Neuronal stem cell (in vitro differentiated cells): ENCODE measurements at regions not wholly inside any gene's neighbourhood (a gene's known extent, or its start where the extent isn't known, plus 50 kb on each side); places are given as distances from the start of the nearest gene placed in this dataset.

Source experiments
- DNase-seq: peaks from one replicate; pipeline ENCODE4 v3.0.0-alpha.2; 2013; ENCODE audit warnings: low spot score
- H2AFZ ChIP-seq: one replicate; pipeline ENCODE4 v1.6.1; 2013; ENCODE audit warnings: mild to moderate bottlenecking, low read length, inconsistent platforms
- H2AK5ac ChIP-seq: 2 replicates; pipeline ENCODE4 v1.6.1; 2013; ENCODE audit warnings: low read depth, mild to moderate bottlenecking, inconsistent platforms, low read length, moderate library complexity, mixed read lengths
- H2BK120ac ChIP-seq: 2 replicates; pipeline ENCODE4 v1.6.1; 2013; ENCODE audit warnings: low read depth, mild to moderate bottlenecking, inconsistent platforms, low read length, moderate library complexity, mixed read lengths
- H2BK12ac ChIP-seq: one replicate; pipeline ENCODE4 v1.6.1; 2013; ENCODE audit warnings: low read length, inconsistent platforms
- H2BK15ac ChIP-seq: 2 replicates; pipeline ENCODE4 v1.6.1; 2013; ENCODE audit warnings: mild to moderate bottlenecking, low read length, inconsistent platforms, mixed read lengths
- H2BK5ac ChIP-seq: one replicate; pipeline ENCODE4 v1.6.1; 2013; ENCODE audit warnings: inconsistent platforms, mild to moderate bottlenecking, low read length, moderate library complexity
- H3K14ac ChIP-seq: one replicate; pipeline ENCODE4 v1.6.1; 2013; ENCODE audit warnings: low read length, inconsistent platforms
- H3K18ac ChIP-seq: 2 replicates; pipeline ENCODE4 v1.6.1; 2013; ENCODE audit warnings: low read length, inconsistent platforms
- H3K23ac ChIP-seq: 2 replicates; pipeline ENCODE4 v1.6.1; 2013; ENCODE audit warnings: low read depth, mild to moderate bottlenecking, mixed read lengths, low read length, inconsistent platforms; ENCODE audit not compliant: poor library complexity
- H3K27ac ChIP-seq: replicated peaks from 3 replicates; pipeline ENCODE4 v1.5.1; 2013; ENCODE audit warnings: low read length, inconsistent platforms
- H3K27me3 ChIP-seq, 3 experiments: 2 replicates each; pipeline ENCODE4 v1.6.1; 2013; ENCODE audit warnings: low read length in 3 of 3, mild to moderate bottlenecking in 2 of 3, inconsistent platforms in 1 of 3, low read depth in 1 of 3, mixed read lengths in 1 of 3, moderate library complexity in 1 of 3; ENCODE audit not compliant: control insufficient read depth in 3 of 3, insufficient read depth in 3 of 3
- H3K36me3 ChIP-seq, 2 donors: replicated peaks in 1 of 2; 2 replicates each; pipeline ENCODE4 v1.6.1; 2013; ENCODE audit warnings: low read length in 2 of 2; ENCODE audit not compliant: control insufficient read depth in 2 of 2, insufficient read depth in 2 of 2
- H3K4ac ChIP-seq: 2 replicates; pipeline ENCODE4 v1.6.1; 2013; ENCODE audit warnings: inconsistent platforms, mild to moderate bottlenecking, low read length, moderate library complexity
- H3K4me1 ChIP-seq, 2 donors: 1 replicate in 1 of 2; 2 replicates in 1 of 2; pipeline ENCODE4 v1.6.1; 2013; ENCODE audit warnings: low read length in 2 of 2, low read depth in 1 of 2; ENCODE audit not compliant: control insufficient read depth in 2 of 2, insufficient read depth in 1 of 2
- H3K4me2 ChIP-seq: one replicate; pipeline ENCODE4 v1.6.1; 2013; ENCODE audit warnings: mild to moderate bottlenecking, low read length, inconsistent platforms; ENCODE audit not compliant: insufficient read depth, poor library complexity, severe bottlenecking
- H3K4me3 ChIP-seq, 2 donors: 2 replicates each; pipeline ENCODE4 v1.5.1; 2013; ENCODE audit warnings: low read length in 2 of 2, mild to moderate bottlenecking in 2 of 2, inconsistent platforms in 1 of 2, moderate library complexity in 1 of 2
- H3K79me1 ChIP-seq: one replicate; pipeline ENCODE4 v1.6.1; 2013; ENCODE audit warnings: low read depth, mild to moderate bottlenecking, inconsistent platforms, low read length, moderate library complexity
- H3K9ac ChIP-seq: one replicate; pipeline ENCODE4 v1.6.1; 2013; ENCODE audit warnings: mild to moderate bottlenecking, low read depth, low read length, inconsistent platforms; ENCODE audit not compliant: poor library complexity
- H3K9me3 ChIP-seq, 2 donors: replicated peaks in 1 of 2; 2 replicates each; pipeline versions ENCODE3 to v1.6.1; 2013; ENCODE audit warnings: low read length in 2 of 2, mild to moderate bottlenecking in 2 of 2, inconsistent platforms in 1 of 2, low read depth in 1 of 2, mixed read lengths in 1 of 2, moderate library complexity in 1 of 2; ENCODE audit not compliant: control insufficient read depth in 2 of 2, insufficient read depth in 1 of 2
- H4K8ac ChIP-seq: one replicate; pipeline ENCODE4 v1.6.1; 2013; ENCODE audit warnings: low read depth, mild to moderate bottlenecking, inconsistent platforms, low read length, moderate library complexity
- H4K91ac ChIP-seq: one replicate; pipeline ENCODE4 v1.6.1; 2013; ENCODE audit warnings: low read length, low read depth, mild to moderate bottlenecking, inconsistent platforms; ENCODE audit not compliant: poor library complexity
- WGBS, 2 donors: extraction: QIAGEN DNeasy Blood & Tissue Kit; methylation state at CpG; one replicate each; pipeline ENCODE4 v1.1.7; 2013; ENCODE audit warnings: missing lambda C conversion rate in 2 of 2, mixed read lengths in 1 of 2; ENCODE audit not compliant: insufficient read length in 2 of 2, insufficient replicate concordance in 1 of 2; ENCODE audit errors: extremely low coverage in 2 of 2; 5-methylcytosine and 5-hydroxymethylcytosine counted together

DNA sequence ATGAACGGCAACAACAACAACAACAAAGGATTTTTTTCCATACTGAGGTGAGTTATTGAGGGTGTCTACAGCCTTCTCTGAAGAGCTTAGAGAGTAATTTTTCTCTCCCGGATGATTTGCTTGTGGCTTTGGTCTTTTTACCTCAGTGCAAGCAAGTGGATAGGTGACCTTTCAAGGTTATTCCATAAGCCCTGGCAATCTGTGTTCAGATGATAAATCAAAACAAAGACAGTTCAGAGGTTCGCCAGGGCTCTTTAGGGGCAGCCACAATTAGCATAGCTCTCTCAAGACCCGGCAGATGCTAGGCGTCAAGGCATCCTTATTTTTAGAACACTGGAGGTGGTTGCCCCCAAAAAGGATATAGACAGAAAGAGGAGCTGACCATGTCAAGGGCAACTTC is 417.9 kb upstream of the C9orf72 start:
- Histone ChIP-seq H3K18ac (no peak overlapping the region), H4K8ac (no peak overlapping the region), H3K23ac (no peak overlapping the region), H3K27me3 (no peaks in the 10 kb centered on the region), H3K14ac (no peak overlapping the region), H2AFZ (no peak overlapping the region), H2BK5ac (no peak overlapping the region), H3K27ac (no peak overlapping the region), H3K4me1 (peaks cover 0 to 4% of the 10 kb centered on the region in 2 donors), H3K9ac (no peak overlapping the region), H4K91ac (no peak overlapping the region), H3K36me3 (no peaks in the 10 kb centered on the region), H3K79me1 (no peaks in the 10 kb centered on the region), H2BK15ac (no peak overlapping the region), H2BK12ac (no peak overlapping the region), H3K4ac (no peak overlapping the region), H2BK120ac (no peak overlapping the region), H3K9me3 (no peaks in the 10 kb centered on the region), H3K4me3 (no peak overlapping the region), H3K4me2 (no peak overlapping the region), H2AK5ac (no peak overlapping the region)
- no CpG with 5 or more reads among the region's 5 CpGs for WGBS, 2 donors
- DNase-seq: no peak

- no peak overlapping the region for H3K4me2 ChIP-seq
- no peaks in the 10 kb centered on the region for H3K36me3 ChIP-seq
- no CpG with 5 or more reads among the region's 1 CpG for WGBS, 2 donors
- no peak overlapping the region for H2BK15ac ChIP-seq
- no peaks in the 10 kb centered on the region for H3K4me1 ChIP-seq
- H2BK120ac ChIP-seq: no peak overlapping the region
- no peak overlapping the region for H2AFZ ChIP-seq
- no peak overlapping the region for H4K91ac ChIP-seq
- no peak overlapping the region for H3K18ac ChIP-seq
- no peak overlapping the region for H3K4ac ChIP-seq
- H2BK5ac ChIP-seq: no peak overlapping the region
- H2BK12ac ChIP-seq: no peak overlapping the region
- H3K27ac ChIP-seq: no peak overlapping the region
- no peak overlapping the region for H3K23ac ChIP-seq
- H3K14ac ChIP-seq: no peak overlapping the region
- no peak overlapping the region for H3K9ac ChIP-seq
- H3K9me3 ChIP-seq: no peaks in the 10 kb centered on the region
- H3K79me1 ChIP-seq: no peaks in the 10 kb centered on the region
- no peak overlapping the region for H3K4me3 ChIP-seq
- no peak for DNase-seq
- no peaks in the 10 kb centered on the region for H3K27me3 ChIP-seq
- H2AK5ac ChIP-seq: no peak overlapping the region
- H4K8ac ChIP-seq: no peak overlapping the region
Measured at GRCh38 chr9:28001096-28001495, 427.8 kb upstream of the C9orf72 start.

DNA sequence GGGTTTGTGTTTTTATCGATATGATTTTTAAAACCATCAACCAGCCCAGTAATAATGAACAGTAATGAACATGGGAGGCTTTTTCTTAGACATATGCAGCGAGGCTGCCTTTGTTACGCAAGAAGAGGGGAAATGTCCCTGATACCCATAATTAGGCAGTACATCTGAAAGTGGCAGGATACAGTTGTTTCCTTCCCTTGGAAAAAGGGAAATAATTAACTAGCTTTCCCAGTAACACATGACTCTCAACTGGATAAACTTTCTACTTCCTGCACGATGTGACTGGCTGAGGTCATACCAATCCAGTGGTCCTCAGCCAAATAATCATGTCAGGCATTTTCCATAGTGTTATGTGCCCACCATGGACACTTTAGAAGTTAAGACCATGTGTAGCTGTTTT is 431.6 kb upstream of the C9orf72 start:
- no peaks in the 10 kb centered on the region for H3K79me1 ChIP-seq
- H3K4me2 ChIP-seq: no peak overlapping the region
- no peak overlapping the region for H4K91ac ChIP-seq
- no peak overlapping the region for H3K14ac ChIP-seq
- no peak overlapping the region for H3K23ac ChIP-seq
- DNase-seq: no peak
- no CpG with 5 or more reads among the region's 4 CpGs for WGBS, 2 donors
- H3K4ac ChIP-seq: no peak overlapping the region
- H3K4me1 ChIP-seq: no peaks in the 10 kb centered on the region
- H2BK12ac ChIP-seq: no peak overlapping the region
- no peaks in the 10 kb centered on the region for H3K9me3 ChIP-seq
- no peak overlapping the region for H2BK5ac ChIP-seq
- H3K9ac ChIP-seq: no peak overlapping the region
- H3K27me3 ChIP-seq: no peaks in the 10 kb centered on the region
- no peak overlapping the region for H3K27ac ChIP-seq
- no peak overlapping the region for H2AK5ac ChIP-seq
- H3K18ac ChIP-seq: no peak overlapping the region
- no peak overlapping the region for H2BK120ac ChIP-seq
- no peaks in the 10 kb centered on the region for H3K36me3 ChIP-seq
- H3K4me3 ChIP-seq: no peak overlapping the region
- no peak overlapping the region for H2BK15ac ChIP-seq
- H4K8ac ChIP-seq: no peak overlapping the region
- no peak overlapping the region for H2AFZ ChIP-seq

DNA sequence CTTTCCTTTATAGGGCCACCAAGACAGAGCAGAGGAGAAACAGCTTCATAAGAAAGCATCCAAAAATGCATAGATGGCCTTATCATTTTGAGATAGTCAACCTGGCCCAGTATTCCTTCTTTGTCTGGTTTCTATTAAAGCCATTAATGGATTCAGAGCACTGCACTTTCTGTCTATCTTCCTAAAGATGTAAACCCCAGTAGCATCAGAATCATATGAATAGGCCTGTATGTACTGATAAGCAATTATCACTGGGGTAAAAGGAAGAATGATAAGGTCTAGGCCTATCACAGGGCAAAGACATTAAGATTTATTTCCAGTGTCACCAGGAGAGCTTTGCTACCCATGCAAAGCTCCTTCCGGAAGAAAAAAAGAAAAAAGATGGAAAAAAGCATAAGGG is 432.5 kb upstream of the C9orf72 start:
- no peak overlapping the region for H4K8ac ChIP-seq
- no peak overlapping the region for H3K18ac ChIP-seq
- no peak overlapping the region for H2BK5ac ChIP-seq
- H3K9me3 ChIP-seq: no peaks in the 10 kb centered on the region
- H3K27me3 ChIP-seq: no peaks in the 10 kb centered on the region
- no peak overlapping the region for H3K9ac ChIP-seq
- H2AFZ ChIP-seq: no peak overlapping the region
- DNase-seq: no peak
- no peak overlapping the region for H4K91ac ChIP-seq
- no peak overlapping the region for H2AK5ac ChIP-seq
- H3K27ac ChIP-seq: no peak overlapping the region
- no peaks in the 10 kb centered on the region for H3K4me1 ChIP-seq
- no peaks in the 10 kb centered on the region for H3K36me3 ChIP-seq
- no CpG with 5 or more reads among the region's 1 CpG for WGBS, 2 donors
- no peak overlapping the region for H2BK12ac ChIP-seq
- H3K79me1 ChIP-seq: no peaks in the 10 kb centered on the region
- no peak overlapping the region for H2BK15ac ChIP-seq
- no peak overlapping the region for H3K4ac ChIP-seq
- H2BK120ac ChIP-seq: no peak overlapping the region
- no peak overlapping the region for H3K14ac ChIP-seq
- no peak overlapping the region for H3K4me2 ChIP-seq
- no peak overlapping the region for H3K23ac ChIP-seq
- H3K4me3 ChIP-seq: no peak overlapping the region
